ENCODE measurements at regions not wholly inside any gene's neighbourhood (a gene's known extent, or its start where the extent isn't known, plus 50 kb on each side); places are given as distances from the start of the nearest gene placed in this dataset.
A peak's percentile ranks its signal among the peaks of the same experiment; 100 is the strongest.

- Histone ChIP-seq H3K9me3 (ENCODE audit: low read length) (no peaks in the 10 kb centered on the region), H3K9ac (ENCODE audit: insufficient read depth, low read depth, low read length) (no peak overlapping the region), H3K27ac (ENCODE audit: extremely low read length, insufficient read depth, low read length) (peak overlapping the region; percentile 64), H4K20me1 (ENCODE audit: insufficient read depth, low read length) (no peaks in the 10 kb centered on the region), H3K27me3 (ENCODE audit: control insufficient read depth in 1 of 2, insufficient read depth in 2 of 2, low read length in 2 of 2) (no peaks in the 10 kb centered on the region), H3K4me3 (replicated peaks in 1 of 3; ENCODE audit: insufficient read depth in 1 of 3, low read depth in 2 of 3, low read length in 3 of 3) (no peak overlapping the region), H2AFZ (ENCODE audit: low read length) (no peak overlapping the region), H3K36me3 (replicated peaks in 1 of 2; ENCODE audit: control insufficient read depth in 1 of 2, insufficient read depth in 2 of 2, low read length in 2 of 2) (no peaks in the 10 kb centered on the region), H3K4me1 (ENCODE audit: insufficient read depth, low read length) (peaks cover 82% of the 10 kb centered on the region), H3K4me2 (ENCODE audit: low read depth, low read length) (no peak overlapping the region), H3K79me2 (ENCODE audit: insufficient read depth, low read length) (no peaks in the 10 kb centered on the region)
- ChIA-PET CTCF (ENCODE audit: low intra/inter-chr PET ratio, low total read pairs) (no interaction called here), POLR2A (interaction anchor here (1.2 to 1.7 kb wide), 3 partner anchors 13 to 25 kb away, joined by 4 to 7 read pairs (median 5); no protein-coding TSS in a partner anchor)
- DNase-seq (ENCODE audit: low spot score) (no peak), FAIRE-seq (no peak), ATAC-seq (peak; percentile 22; the same call in 2 of the 3 replicates)
- no TSS peak for BruUV-seq (replicated peaks)
- WGBS (ENCODE audit: low lambda C conversion rate): 93% methylated on average over 2 of the region's 4 CpGs
- in situ Hi-C loops (cut with HindIII; ENCODE audit: extremely low pct_ligation_motif_present, low pct_unique_long_range_greater_than_20kb) (no loop called here), intact Hi-C loops (cut with micrococcal nuclease; ENCODE audit: unreplicated experiment) (loop anchor here (1.0 to 5.0 kb wide), 2 partner anchors 15 to 157 kb away; no protein-coding TSS in a partner anchor)
- TF ChIP-seq ATF7 (IDR thresholded peaks at IDR 0.05): 0 out of 2 replicates have a peak, but pooled peaks have one; percentile 4
- TF ChIP-seq ATF7 (CRISPR knock-in tag; IDR thresholded peaks at IDR 0.05): no peak
- TF ChIP-seq BCLAF1 (IDR thresholded peaks at IDR 0.05): no peak
Observed at GRCh38 chr4:186780291-186781031, 56.8 kb upstream of the FAT1 start.
